ENCODE measurements at regions not wholly inside any gene's neighbourhood (a gene's known extent, or its start where the extent isn't known, plus 50 kb on each side); places are given as distances from the start of the nearest gene placed in this dataset.

- no peak for TF ChIP-seq CTCF (IDR thresholded peaks at IDR 0.05)
- H3K4me3 ChIP-seq = no peak overlapping the region
- WGBS, 3 donors = 49 to 57% (median 52%) methylated on average over 6 to 7 of the region's 7 CpGs
- H3K4me1 ChIP-seq = no peaks in the 10 kb centered on the region
- intact Hi-C loops (cut with DNase I) = no loop called here
- no peak for DNase-seq
- no peaks in the 10 kb centered on the region for H3K27me3 ChIP-seq (ENCODE audit: insufficient read depth in 3 of 3, low read length in 2 of 3)
- H3K36me3 ChIP-seq (ENCODE audit: insufficient read depth in 1 of 2, low read depth in 1 of 2) = no peaks in the 10 kb centered on the region
- H3K27ac ChIP-seq = no peak overlapping the region
- H3K9me3 ChIP-seq = no peaks in the 10 kb centered on the region
- ATAC-seq = no peak
Measured at GRCh38 chr9:87375397-87376073, 122.1 kb upstream of the DAPK1 start.

- H3K27ac ChIP-seq = no peak overlapping the region
- H3K27me3 ChIP-seq (ENCODE audit: insufficient read depth in 3 of 3, low read length in 2 of 3) = no peaks in the 10 kb centered on the region
- ATAC-seq (no peak), DNase-seq (no peak)
- WGBS, 3 donors = 97% methylated on average over 1 of the region's 1 CpG
- H3K4me1 ChIP-seq = no peaks in the 10 kb centered on the region
- TF ChIP-seq CTCF (IDR thresholded peaks at IDR 0.05) = no peak
- intact Hi-C loops (cut with DNase I) = no loop called here
- H3K9me3 ChIP-seq = no peaks in the 10 kb centered on the region
- no peak overlapping the region for H3K4me3 ChIP-seq
- H3K36me3 ChIP-seq (ENCODE audit: insufficient read depth in 1 of 2, low read depth in 1 of 2) = no peaks in the 10 kb centered on the region
Measured at GRCh38 chr9:87378676-87379075, 119.0 kb upstream of the DAPK1 start.

GRCh38 chr9:87379300-87379699 lies 118.4 kb upstream of the DAPK1 start:
- no peak for ATAC-seq
- WGBS, 3 donors = 80 to 94% (median 92%) methylated on average over 6 of the region's 6 CpGs
- H3K36me3 ChIP-seq (ENCODE audit: insufficient read depth in 1 of 2, low read depth in 1 of 2) = no peaks in the 10 kb centered on the region

GRCh38 chr9:87381050-87381711 lies 116.5 kb upstream of the DAPK1 start:
- 64 to 77% (median 67%) methylated on average over 4 of the region's 4 CpGs for WGBS, 3 donors
- no peaks in the 10 kb centered on the region for H3K9me3 ChIP-seq

More at GRCh38 chr9:87379300-87379699, 118.4 kb upstream of the DAPK1 start:
- Histone ChIP-seq H3K27me3 (ENCODE audit: insufficient read depth in 3 of 3, low read length in 2 of 3) (no peaks in the 10 kb centered on the region), H3K9me3 (no peaks in the 10 kb centered on the region), H3K27ac (no peak overlapping the region), H3K4me3 (no peak overlapping the region), H3K4me1 (no peaks in the 10 kb centered on the region)
- no peak for TF ChIP-seq CTCF (IDR thresholded peaks at IDR 0.05)
- intact Hi-C loops (cut with DNase I) = no loop called here
- no peak for DNase-seq

More at GRCh38 chr9:87381050-87381711, 116.5 kb upstream of the DAPK1 start:
- H3K4me1 ChIP-seq = no peaks in the 10 kb centered on the region
- no peak overlapping the region for H3K27ac ChIP-seq
- intact Hi-C loops (cut with DNase I) = no loop called here
- H3K4me3 ChIP-seq = no peak overlapping the region
- H3K27me3 ChIP-seq (ENCODE audit: insufficient read depth in 3 of 3, low read length in 2 of 3) = no peaks in the 10 kb centered on the region
- no peak for ATAC-seq
- no peak for DNase-seq
- no peak for TF ChIP-seq CTCF (IDR thresholded peaks at IDR 0.05)
- H3K36me3 ChIP-seq (ENCODE audit: insufficient read depth in 1 of 2, low read depth in 1 of 2) = no peaks in the 10 kb centered on the region

Data from psoas muscle (tissue), 7 donors.